Effector memory CD4-positive, alpha-beta T cell (primary cell): ENCODE measurements at regions not wholly inside any gene's neighbourhood (a gene's known extent, or its start where the extent isn't known, plus 50 kb on each side); places are given as distances from the start of the nearest gene placed in this dataset.

Experiments
- DNase-seq, 3 donors: peaks; one replicate each; pipeline ENCODE4 v3.0.0-alpha.2; 2020
- H3K27ac ChIP-seq: 2 replicates; pipeline ENCODE4 v1.7.0; 2013; ENCODE audit warnings: mild to moderate bottlenecking, low read length, moderate library complexity; ENCODE audit not compliant: insufficient read depth, poor library complexity, severe bottlenecking
- H3K27me3 ChIP-seq: replicated peaks from 2 replicates; pipeline ENCODE4 v1.7.0; 2013; ENCODE audit warnings: mild to moderate bottlenecking, low read length; ENCODE audit not compliant: insufficient read depth, control insufficient read depth, poor library complexity, severe bottlenecking
- H3K36me3 ChIP-seq: 2 replicates; pipeline ENCODE4 v1.7.0; 2013; ENCODE audit warnings: mild to moderate bottlenecking, low read length, moderate library complexity; ENCODE audit not compliant: control insufficient read depth, insufficient read depth
- H3K4me1 ChIP-seq: 2 replicates; pipeline ENCODE4 v1.7.0; 2013; ENCODE audit warnings: low read length, mild to moderate bottlenecking; ENCODE audit not compliant: control insufficient read depth, insufficient read depth, poor library complexity, severe bottlenecking
- H3K4me3 ChIP-seq: 2 replicates; pipeline ENCODE4 v1.7.0; 2013; ENCODE audit warnings: low read length, low read depth, mild to moderate bottlenecking; ENCODE audit not compliant: insufficient read depth, poor library complexity, severe bottlenecking
- H3K9me3 ChIP-seq: 2 replicates; pipeline ENCODE4 v1.7.0; 2013; ENCODE audit warnings: mild to moderate bottlenecking, low read length, moderate library complexity; ENCODE audit not compliant: control insufficient read depth

- no peak for DNase-seq
- no peak overlapping the region for H3K27ac ChIP-seq
- no peaks in the 10 kb centered on the region for H3K4me1 ChIP-seq
- H3K36me3 ChIP-seq: no peaks in the 10 kb centered on the region
- H3K27me3 ChIP-seq: no peaks in the 10 kb centered on the region
- no peak overlapping the region for H3K4me3 ChIP-seq
- no peaks in the 10 kb centered on the region for H3K9me3 ChIP-seq
Observed at GRCh38 chr4:179272282-179272681, 1830.0 kb upstream of the AGA start.

DNA sequence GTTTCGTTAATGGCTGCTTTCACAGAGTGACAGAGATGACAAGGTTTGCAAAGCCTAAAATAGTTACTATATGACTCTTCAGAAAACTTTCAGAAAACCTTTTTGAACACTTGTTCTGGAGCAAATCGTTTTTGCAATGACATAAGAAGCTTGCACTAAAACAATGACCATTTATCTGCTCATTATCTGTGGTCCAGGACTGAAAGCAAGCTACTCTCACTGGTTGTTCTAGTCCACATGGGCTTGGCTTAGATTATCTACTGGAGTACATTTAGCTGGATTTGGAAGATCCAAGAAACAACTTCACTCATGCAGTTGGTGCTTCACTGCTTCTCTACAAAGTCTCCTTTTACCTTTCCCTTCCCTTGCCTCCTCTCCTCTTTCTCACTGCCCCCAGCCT lies 1836.4 kb upstream of the AGA start:
- Histone ChIP-seq H3K27ac (no peak overlapping the region), H3K27me3 (no peaks in the 10 kb centered on the region), H3K9me3 (no peaks in the 10 kb centered on the region), H3K36me3 (no peaks in the 10 kb centered on the region), H3K4me1 (no peaks in the 10 kb centered on the region), H3K4me3 (no peak overlapping the region)
- DNase-seq: no peak

DNA sequence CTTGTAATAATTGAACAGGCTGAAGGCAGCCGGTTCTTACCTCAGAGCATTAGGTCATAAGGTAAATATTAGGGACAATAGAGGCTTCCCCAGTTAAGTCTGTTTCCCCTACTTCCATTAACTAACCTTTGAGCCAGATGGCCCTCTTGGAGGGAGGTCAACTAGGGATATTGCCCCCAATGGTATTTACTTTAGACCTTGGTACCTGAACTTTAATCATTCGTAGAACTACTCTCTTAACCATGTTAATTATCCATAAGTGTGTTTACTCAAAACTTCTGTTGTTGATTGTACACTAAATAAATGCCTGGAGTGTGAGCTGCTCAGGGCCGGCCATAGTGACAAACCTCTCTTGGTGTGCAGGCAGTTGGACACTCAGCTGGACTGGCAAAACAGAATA lies 1843.5 kb upstream of the AGA start:
- Histone ChIP-seq H3K27me3 (no peaks in the 10 kb centered on the region), H3K36me3 (no peaks in the 10 kb centered on the region), H3K9me3 (no peaks in the 10 kb centered on the region), H3K4me3 (no peak overlapping the region), H3K4me1 (no peaks in the 10 kb centered on the region), H3K27ac (no peak overlapping the region)
- no peak for DNase-seq

- no peaks in the 10 kb centered on the region for H3K27me3 ChIP-seq
- H3K27ac ChIP-seq: no peak overlapping the region
- no peaks in the 10 kb centered on the region for H3K36me3 ChIP-seq
- no peaks in the 10 kb centered on the region for H3K4me1 ChIP-seq
- no peaks in the 10 kb centered on the region for H3K9me3 ChIP-seq
- no peak for DNase-seq
- no peak overlapping the region for H3K4me3 ChIP-seq
Observed at GRCh38 chr4:179291657-179292056, 1849.4 kb upstream of the AGA start.

- no peaks in the 10 kb centered on the region for H3K9me3 ChIP-seq
- H3K4me3 ChIP-seq: no peak overlapping the region
- no peaks in the 10 kb centered on the region for H3K36me3 ChIP-seq
- no peaks in the 10 kb centered on the region for H3K27me3 ChIP-seq
- H3K4me1 ChIP-seq: no peaks in the 10 kb centered on the region
- H3K27ac ChIP-seq: no peak overlapping the region
- DNase-seq: no peak
Observed at GRCh38 chr4:179292468-179292867, 1850.2 kb upstream of the AGA start.

GRCh38 chr4:179307297-179308136 lies 1865.3 kb upstream of the AGA start:
- Histone ChIP-seq H3K4me3 (no peak overlapping the region), H3K4me1 (no peaks in the 10 kb centered on the region), H3K36me3 (no peaks in the 10 kb centered on the region), H3K9me3 (no peaks in the 10 kb centered on the region), H3K27me3 (no peaks in the 10 kb centered on the region), H3K27ac (no peak overlapping the region)
- no peak for DNase-seq

DNA sequence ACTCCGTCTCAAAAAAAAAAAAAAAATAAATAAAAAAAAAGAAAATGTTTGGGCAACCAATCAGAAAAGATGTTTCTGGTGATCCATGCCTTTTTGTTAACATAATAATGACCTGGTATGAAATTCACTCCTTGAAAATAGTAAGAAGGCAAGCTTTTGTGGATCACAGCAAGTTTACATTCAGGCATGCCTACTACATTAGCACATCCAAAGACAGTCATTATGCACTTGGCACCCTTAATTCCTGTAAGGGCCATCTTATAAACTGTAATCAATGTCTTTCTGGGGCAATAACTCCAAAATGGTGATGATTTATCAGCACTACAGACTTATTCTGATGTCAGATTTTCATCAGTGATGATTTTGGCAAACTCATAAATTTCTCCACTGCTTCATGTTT lies 1871.6 kb upstream of the AGA start:
- H3K4me3 ChIP-seq: no peak overlapping the region
- H3K9me3 ChIP-seq: no peaks in the 10 kb centered on the region
- no peaks in the 10 kb centered on the region for H3K4me1 ChIP-seq
- DNase-seq: no peak
- no peaks in the 10 kb centered on the region for H3K27me3 ChIP-seq
- no peaks in the 10 kb centered on the region for H3K36me3 ChIP-seq
- no peak overlapping the region for H3K27ac ChIP-seq

- no peaks in the 10 kb centered on the region for H3K36me3 ChIP-seq
- no peak for DNase-seq
Observed at GRCh38 chr4:179325181-179325580, 1882.9 kb upstream of the AGA start.

GRCh38 chr4:179328627-179329026 lies 1886.4 kb upstream of the AGA start:
- no peak for DNase-seq
- Histone ChIP-seq H3K4me1 (no peaks in the 10 kb centered on the region), H3K27me3 (no peaks in the 10 kb centered on the region), H3K36me3 (no peaks in the 10 kb centered on the region), H3K27ac (no peak overlapping the region), H3K9me3 (no peaks in the 10 kb centered on the region), H3K4me3 (no peak overlapping the region)

More at GRCh38 chr4:179325181-179325580, 1882.9 kb upstream of the AGA start:
- no peak overlapping the region for H3K27ac ChIP-seq
- no peaks in the 10 kb centered on the region for H3K4me1 ChIP-seq
- no peak overlapping the region for H3K4me3 ChIP-seq
- no peaks in the 10 kb centered on the region for H3K27me3 ChIP-seq
- H3K9me3 ChIP-seq: no peaks in the 10 kb centered on the region

DNA sequence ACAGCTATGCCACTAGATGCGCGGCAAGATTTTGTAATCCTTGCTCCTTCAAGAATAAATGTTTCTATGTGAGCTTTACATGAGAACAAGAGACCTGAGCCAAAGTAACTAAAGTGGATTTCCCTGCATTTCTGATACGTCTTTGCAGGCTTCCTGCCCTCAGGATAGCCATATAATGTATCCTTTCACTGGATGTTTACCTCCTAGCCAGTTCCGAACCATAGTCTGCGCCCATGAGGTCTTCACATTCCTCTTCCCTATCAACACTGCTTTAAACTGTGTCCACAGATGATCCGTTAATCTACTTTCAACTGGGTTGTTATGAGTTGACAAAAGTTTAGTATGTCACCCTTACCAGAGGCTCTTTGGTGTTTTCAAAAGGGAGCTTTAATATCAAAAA lies 1889.1 kb upstream of the AGA start:
- Histone ChIP-seq H3K9me3 (no peaks in the 10 kb centered on the region), H3K4me1 (no peaks in the 10 kb centered on the region), H3K27me3 (no peaks in the 10 kb centered on the region), H3K4me3 (no peak overlapping the region), H3K36me3 (no peaks in the 10 kb centered on the region), H3K27ac (no peak overlapping the region)
- DNase-seq: no peak
